DOHH2 (cell line): ENCODE measurements at regions not wholly inside any gene's neighbourhood (a gene's known extent, or its start where the extent isn't known, plus 50 kb on each side); places are given as distances from the start of the nearest gene placed in this dataset.

Source experiments
- H3F3A ChIP-seq: fragments of 200-600 bp; sonication (generic), shearing (Covaris generic); 2 replicates; pipeline ENCODE4 v1.6.0; 2016; ENCODE audit warnings: antibody characterized with exemption, mild to moderate bottlenecking; ENCODE audit not compliant: control insufficient read depth, insufficient read depth
- H3K27ac ChIP-seq: fragments of 200-600 bp; sonication (generic); 2 replicates; pipeline ENCODE4 v1.5.1; 2014; ENCODE audit warnings: low read depth, mild to moderate bottlenecking, low read length, moderate library complexity
- H3K27me3 ChIP-seq: fragments of 200-600 bp; sonication (generic); 2 replicates; pipeline ENCODE4 v1.6.1; 2014; ENCODE audit warnings: mild to moderate bottlenecking, low read length, mixed read lengths; ENCODE audit not compliant: control insufficient read depth
- H3K36me3 ChIP-seq: fragments of 200-600 bp; sonication (generic); 2 replicates; pipeline ENCODE4 v1.6.1; 2014; ENCODE audit warnings: mild to moderate bottlenecking, low read length, moderate library complexity, mixed read lengths; ENCODE audit not compliant: control insufficient read depth
- H3K4me1 ChIP-seq: fragments of 200-600 bp; sonication (generic); 2 replicates; pipeline ENCODE4 v1.6.1; 2014; ENCODE audit warnings: mild to moderate bottlenecking, low read length, mixed read lengths; ENCODE audit not compliant: control insufficient read depth
- H3K4me2 ChIP-seq: fragments of 200-600 bp; sonication (generic); 2 replicates; pipeline ENCODE4 v1.6.0; 2014; ENCODE audit warnings: mild to moderate bottlenecking, low read length, moderate library complexity
- H3K4me3 ChIP-seq: fragments of 200-600 bp; sonication (generic); 2 replicates; pipeline ENCODE4 v1.5.1; 2014; ENCODE audit warnings: mild to moderate bottlenecking, low read length, mixed read lengths
- H3K79me2 ChIP-seq: fragments of 200-600 bp; sonication (generic); 2 replicates; pipeline ENCODE4 v1.6.1; 2014; ENCODE audit warnings: mild to moderate bottlenecking, low read length, mixed read lengths; ENCODE audit not compliant: control insufficient read depth
- H3K9me2 ChIP-seq: fragments of 200-600 bp; sonication (generic); replicated peaks from 2 replicates; pipeline ENCODE4 v1.6.1; 2014; ENCODE audit warnings: mild to moderate bottlenecking, low read length, mixed read lengths; ENCODE audit not compliant: control insufficient read depth
- H3K9me3 ChIP-seq: fragments of 200-600 bp; sonication (generic); 2 replicates; pipeline ENCODE4 v1.6.1; 2014; ENCODE audit warnings: antibody characterized with exemption, low read length, mixed read lengths; ENCODE audit not compliant: control insufficient read depth, insufficient read depth
- H4K20me1 ChIP-seq: fragments of 200-600 bp; sonication (generic); 2 replicates; pipeline ENCODE4 v1.6.0; 2014; ENCODE audit warnings: low read depth, mild to moderate bottlenecking, antibody characterized with exemption, low read length, moderate library complexity; ENCODE audit not compliant: control insufficient read depth, insufficient read depth
- CTCF ChIP-seq: fragments of 200-600 bp; sonication (generic); IDR thresholded peaks from one replicate; pipeline ENCODE4 v1.5.1; 2014; ENCODE audit warnings: antibody characterized with exemption, mild to moderate bottlenecking, low read depth, low read length; ENCODE audit not compliant: poor library complexity, severe bottlenecking
- EZH2phosphoT487 ChIP-seq: fragments of 200-600 bp; sonication (generic); IDR thresholded peaks from 2 replicates; pipeline ENCODE4 v1.6.1; 2017; ENCODE audit warnings: borderline replicate concordance, mild to moderate bottlenecking, antibody characterized with exemption, low read length, moderate library complexity, mixed read lengths

GRCh38 chr4:20368926-20369325 lies 117.2 kb downstream of the SLIT2 start:
- Histone ChIP-seq H3K36me3 (no peaks in the 10 kb centered on the region), H3K27ac (no peak overlapping the region), H3K9me3 (no peaks in the 10 kb centered on the region), H3F3A (no peaks in the 10 kb centered on the region), H3K27me3 (no peaks in the 10 kb centered on the region), H3K9me2 (no peaks in the 10 kb centered on the region), H4K20me1 (no peaks in the 10 kb centered on the region), H3K4me3 (no peak overlapping the region), H3K4me2 (no peak overlapping the region), H3K4me1 (no peaks in the 10 kb centered on the region), H3K79me2 (no peaks in the 10 kb centered on the region)
- TF ChIP-seq CTCF (no peak), EZH2phosphoT487 (no peak)

DNA sequence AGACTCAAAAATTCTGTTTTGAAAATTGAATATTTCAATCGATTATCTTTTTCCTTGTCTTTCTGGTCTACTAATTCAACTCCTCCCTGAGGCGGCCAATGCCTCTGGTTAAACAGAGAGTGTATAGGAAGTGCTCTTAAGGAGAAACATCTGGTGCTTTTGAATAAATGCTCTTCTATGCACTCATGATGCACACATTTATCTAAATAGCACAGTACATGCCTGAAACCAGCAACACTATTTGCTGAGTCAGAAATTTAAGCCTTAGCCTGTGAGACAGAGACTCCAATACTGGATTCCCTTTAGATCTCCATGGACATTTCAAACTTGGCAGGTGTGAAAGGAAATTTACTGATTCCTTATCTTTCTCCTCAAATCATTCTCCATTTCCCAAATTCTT lies 118.6 kb downstream of the SLIT2 start:
- no peak overlapping the region for H3K27ac ChIP-seq
- no peaks in the 10 kb centered on the region for H3K4me1 ChIP-seq
- H3K79me2 ChIP-seq, result no peaks in the 10 kb centered on the region
- no peaks in the 10 kb centered on the region for H3K9me3 ChIP-seq
- H3K9me2 ChIP-seq, result no peaks in the 10 kb centered on the region
- H3K27me3 ChIP-seq, result no peaks in the 10 kb centered on the region
- H4K20me1 ChIP-seq, result no peaks in the 10 kb centered on the region
- H3K4me2 ChIP-seq, result no peak overlapping the region
- TF ChIP-seq CTCF, result no peak
- no peak for TF ChIP-seq EZH2phosphoT487
- no peak overlapping the region for H3K4me3 ChIP-seq
- no peaks in the 10 kb centered on the region for H3F3A ChIP-seq
- H3K36me3 ChIP-seq, result no peaks in the 10 kb centered on the region

DNA sequence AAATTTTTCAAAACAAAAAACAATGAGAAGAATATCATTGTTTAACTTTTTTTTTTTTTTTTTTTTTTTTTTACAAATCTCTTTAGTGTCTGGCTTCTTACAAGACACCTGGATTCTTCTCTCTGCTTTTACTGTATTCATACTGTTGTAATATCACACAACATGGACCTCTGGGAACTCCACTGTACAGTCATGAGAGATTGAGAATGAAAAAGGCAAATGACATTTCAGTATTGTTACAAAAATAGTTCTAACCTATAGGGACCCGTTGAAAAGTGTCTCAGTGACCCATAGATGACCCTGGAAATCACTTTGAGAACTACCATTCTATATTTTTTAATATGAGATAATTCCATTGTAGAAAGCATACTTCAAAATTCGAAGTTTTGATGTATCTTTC lies 124.4 kb downstream of the SLIT2 start:
- Histone ChIP-seq H3K9me2 (no peaks in the 10 kb centered on the region), H3F3A (no peaks in the 10 kb centered on the region), H3K79me2 (no peaks in the 10 kb centered on the region), H3K9me3 (no peaks in the 10 kb centered on the region), H3K36me3 (no peaks in the 10 kb centered on the region), H3K27me3 (no peaks in the 10 kb centered on the region), H3K4me2 (no peak overlapping the region), H3K27ac (no peak overlapping the region), H3K4me3 (no peak overlapping the region), H4K20me1 (no peaks in the 10 kb centered on the region), H3K4me1 (no peaks in the 10 kb centered on the region)
- TF ChIP-seq CTCF (no peak), EZH2phosphoT487 (no peak)

DNA sequence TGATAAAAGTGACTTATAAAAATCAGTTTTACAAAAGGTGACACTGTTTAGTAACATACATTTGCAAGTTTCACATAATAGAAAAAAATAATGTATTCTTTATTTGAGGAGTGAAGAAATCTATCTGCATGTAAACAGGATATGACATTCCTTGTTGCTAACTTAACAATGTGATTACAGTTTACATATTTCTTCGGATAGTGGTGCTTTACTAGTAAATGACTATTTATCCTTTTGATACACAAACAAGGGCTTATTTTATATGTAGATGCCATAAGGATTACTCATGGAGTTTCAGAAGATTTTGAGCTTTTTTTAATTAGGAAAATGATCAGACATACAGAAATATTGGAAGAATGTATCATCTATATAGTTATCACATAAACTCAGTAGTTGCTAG lies 126.5 kb downstream of the SLIT2 start:
- Histone ChIP-seq H3K27me3 (no peaks in the 10 kb centered on the region), H3K4me2 (no peak overlapping the region), H3K36me3 (no peaks in the 10 kb centered on the region), H3K9me2 (no peaks in the 10 kb centered on the region), H3K9me3 (no peaks in the 10 kb centered on the region), H4K20me1 (no peaks in the 10 kb centered on the region), H3K4me1 (no peaks in the 10 kb centered on the region), H3K27ac (no peak overlapping the region), H3K4me3 (no peak overlapping the region), H3F3A (no peaks in the 10 kb centered on the region), H3K79me2 (no peaks in the 10 kb centered on the region)
- TF ChIP-seq EZH2phosphoT487 (no peak), CTCF (no peak)
